NCI-H1105 (cell line): ENCODE measurements at regions not wholly inside any gene's neighbourhood (a gene's known extent, or its start where the extent isn't known, plus 50 kb on each side); places are given as distances from the start of the nearest gene placed in this dataset.
"Not testable (repeated sequence)": the region's sequence is repeated elsewhere in the genome, so short reads cannot be mapped to it uniquely, and the experiment has no call there.

ENCODE experiments used
- DNase-seq: peaks from one replicate; lab custom pipeline; 2025; lab: John Stamatoyannopoulos, UW

DNA sequence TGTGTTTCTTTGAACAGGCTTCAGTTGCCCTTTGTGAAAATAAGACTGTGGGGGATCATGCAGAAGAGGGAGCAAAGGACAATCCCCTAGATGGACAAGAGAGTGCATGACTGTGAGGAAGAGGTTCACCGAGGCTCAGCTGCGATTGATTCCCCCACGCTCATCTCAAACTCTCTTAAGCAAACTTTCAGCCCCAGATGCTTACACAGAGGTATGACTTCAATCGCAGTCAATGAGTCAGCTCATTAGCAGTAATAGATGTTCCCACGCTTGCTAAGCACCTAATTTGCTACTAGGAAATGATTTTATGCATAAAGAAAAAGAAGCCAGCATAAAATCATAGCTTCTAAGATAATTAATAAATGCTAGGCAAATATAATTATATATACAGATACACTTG lies 2256.1 kb upstream of the AGA start:
- DNase-seq = no peak

DNA sequence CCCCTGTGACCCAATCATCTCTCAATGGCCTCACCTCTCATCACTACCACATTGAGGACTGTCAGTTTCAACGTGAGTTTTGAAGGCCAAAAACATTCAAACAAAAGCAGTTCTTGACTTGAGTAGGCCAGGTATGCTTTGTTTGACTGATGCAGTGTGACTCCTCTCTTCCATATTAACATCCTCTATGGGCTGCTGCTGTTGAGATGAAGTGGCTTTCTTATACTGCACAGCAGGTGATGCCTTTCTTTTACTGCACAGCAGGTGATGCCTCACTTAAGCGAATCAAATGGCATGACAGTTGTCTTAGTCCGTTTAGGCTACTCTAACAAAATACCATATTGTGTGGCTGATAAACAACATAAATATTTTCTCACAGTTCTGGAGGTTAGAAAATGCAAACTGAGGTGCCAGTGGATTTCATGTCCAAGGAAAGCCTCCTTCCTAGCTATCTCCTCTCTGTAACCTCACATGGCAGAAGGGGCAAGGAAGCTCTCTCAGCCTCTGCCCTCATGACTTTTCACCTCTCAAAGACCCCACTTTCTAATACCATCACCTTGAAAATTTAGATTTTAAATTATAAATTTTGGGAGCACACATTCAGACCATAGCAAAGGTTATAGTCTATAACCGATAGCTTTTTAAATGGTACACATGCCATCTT lies 2267.9 kb upstream of the AGA start:
- DNase-seq = no peak

DNA sequence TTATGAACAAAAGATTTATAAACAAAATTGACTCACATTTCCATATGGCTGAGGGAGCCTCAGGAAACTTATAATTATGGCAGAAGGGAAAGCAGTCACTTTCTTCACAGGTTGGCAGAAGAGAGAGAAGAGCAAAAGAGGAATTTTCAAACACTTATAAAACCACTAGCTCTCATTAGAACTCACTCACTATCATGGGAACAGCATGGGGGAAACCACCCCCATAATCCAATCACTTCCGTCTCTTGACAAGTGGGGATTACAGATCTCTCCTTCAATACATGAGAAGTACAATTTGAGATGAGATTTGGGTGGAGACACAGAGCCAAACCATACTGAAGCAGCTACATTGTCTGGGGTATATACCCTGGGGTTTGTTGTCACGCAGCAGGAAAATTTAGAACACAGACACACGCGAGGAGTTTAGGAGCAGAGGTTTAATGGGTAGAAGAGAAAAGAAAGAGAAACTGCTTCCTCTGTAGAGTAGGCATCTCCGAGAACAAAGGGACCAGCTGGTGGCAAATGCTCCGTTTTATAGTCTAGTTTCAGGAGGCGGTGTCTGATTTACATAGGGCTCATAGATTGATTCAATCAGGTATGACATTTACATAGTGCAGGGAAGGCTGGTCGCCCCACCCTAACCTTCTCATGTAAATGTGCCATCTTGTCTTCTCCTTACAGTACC lies 2277.7 kb upstream of the AGA start:
- DNase-seq = no peak

GRCh38 chr4:179726491-179726890 lies 2284.3 kb upstream of the AGA start:
- not testable (repeated sequence) for DNase-seq

DNA sequence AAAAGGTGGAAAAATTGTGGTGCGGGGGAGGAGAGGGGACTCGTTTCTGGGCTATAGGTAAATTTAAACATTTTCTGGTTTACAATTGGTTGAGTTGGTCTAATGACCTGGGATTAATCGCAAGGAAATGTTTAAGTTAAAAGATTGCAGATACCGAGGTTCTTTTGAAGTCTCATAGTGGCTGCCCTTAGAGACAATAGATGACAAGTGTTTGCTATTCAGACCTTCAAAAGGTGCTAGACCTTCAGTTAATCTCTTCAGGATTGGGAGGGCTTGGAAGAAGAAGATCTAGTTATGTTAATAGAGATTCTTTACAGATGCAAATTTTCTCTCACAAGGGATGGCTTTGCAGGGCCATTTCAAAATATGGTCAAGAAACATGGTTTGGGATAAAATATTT lies 2286.1 kb upstream of the AGA start:
- no peak for DNase-seq

DNA sequence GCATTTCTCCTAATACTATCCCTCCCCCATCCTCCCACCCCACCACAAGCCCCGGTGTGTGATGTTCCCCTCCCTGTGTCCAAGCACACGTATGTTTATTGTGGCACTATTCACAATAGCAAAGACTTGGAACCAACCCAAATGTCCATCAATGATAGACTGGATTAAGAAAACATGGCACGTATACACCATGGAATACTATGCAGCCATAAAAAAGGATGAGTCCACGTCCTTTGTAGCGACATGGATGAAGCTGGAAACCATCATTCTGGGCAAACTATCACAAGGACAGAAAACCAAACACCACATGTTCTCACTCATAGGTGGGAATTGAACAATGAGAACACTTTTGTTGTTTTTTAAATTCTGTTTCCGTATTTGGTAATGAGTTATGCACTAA lies 2294.6 kb upstream of the AGA start:
- DNase-seq = not testable (repeated sequence)

DNA sequence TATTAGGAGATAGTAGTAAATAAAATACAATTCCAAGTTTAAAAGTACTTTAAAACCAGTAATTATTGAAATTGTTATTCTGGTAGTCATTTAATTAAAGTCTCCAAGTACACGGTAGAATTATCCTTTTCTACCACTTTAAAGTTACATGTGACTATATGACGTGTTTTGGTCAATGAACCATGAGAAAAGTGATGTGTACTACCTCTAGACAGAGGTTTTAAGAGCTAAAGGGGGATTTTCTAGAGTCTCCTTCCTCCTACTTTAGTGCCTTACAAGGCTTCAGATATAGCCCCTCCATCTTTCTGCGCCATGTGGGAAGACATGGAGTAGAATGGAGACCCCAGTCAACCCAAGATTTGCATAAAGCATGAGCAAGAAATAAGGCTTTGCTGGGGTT lies 2296.6 kb upstream of the AGA start:
- DNase-seq = no peak

- no peak for DNase-seq
Observed at GRCh38 chr4:179747218-179747910, 2305.1 kb upstream of the AGA start.

DNA sequence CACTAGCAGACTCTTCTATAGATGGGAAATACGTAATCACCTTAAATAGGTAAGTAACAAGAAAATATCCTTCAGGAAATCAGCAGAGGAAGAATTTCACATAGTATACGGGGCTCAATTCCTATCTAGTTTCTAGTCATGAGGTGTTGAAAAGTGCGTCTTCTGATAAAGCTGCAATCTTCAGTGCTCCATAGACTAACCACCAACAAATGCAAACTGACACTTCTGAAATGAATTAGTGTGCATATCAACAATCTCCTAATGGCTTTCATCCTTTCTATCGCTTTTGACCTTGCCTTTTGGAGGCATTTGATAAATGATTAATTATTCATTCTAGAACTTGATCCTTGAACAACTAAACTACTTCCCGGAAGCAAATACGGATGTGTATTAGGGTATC lies 2306.6 kb upstream of the AGA start:
- DNase-seq = no peak

DNA sequence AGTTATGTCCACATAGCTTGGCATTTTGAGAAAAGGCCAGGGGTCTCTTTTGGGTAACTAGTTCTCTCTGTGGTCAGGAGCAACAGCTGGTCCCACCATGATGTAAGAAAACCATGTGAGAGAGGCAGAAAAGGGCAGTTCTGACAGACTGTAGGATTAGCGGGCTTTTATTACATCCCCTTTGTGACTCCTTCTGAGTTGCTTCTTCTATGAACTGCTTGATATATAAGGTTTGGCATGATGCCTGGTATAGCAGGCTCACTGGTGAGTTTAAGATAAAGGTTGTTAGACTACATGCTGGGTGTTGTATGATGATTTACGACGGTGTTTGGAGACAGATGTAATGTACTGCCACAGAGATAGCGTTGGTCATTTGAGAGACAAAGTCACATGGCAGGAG lies 2308.1 kb upstream of the AGA start:
- DNase-seq = no peak

- DNase-seq = no peak
Observed at GRCh38 chr4:179751669-179752068, 2309.4 kb upstream of the AGA start.

DNA sequence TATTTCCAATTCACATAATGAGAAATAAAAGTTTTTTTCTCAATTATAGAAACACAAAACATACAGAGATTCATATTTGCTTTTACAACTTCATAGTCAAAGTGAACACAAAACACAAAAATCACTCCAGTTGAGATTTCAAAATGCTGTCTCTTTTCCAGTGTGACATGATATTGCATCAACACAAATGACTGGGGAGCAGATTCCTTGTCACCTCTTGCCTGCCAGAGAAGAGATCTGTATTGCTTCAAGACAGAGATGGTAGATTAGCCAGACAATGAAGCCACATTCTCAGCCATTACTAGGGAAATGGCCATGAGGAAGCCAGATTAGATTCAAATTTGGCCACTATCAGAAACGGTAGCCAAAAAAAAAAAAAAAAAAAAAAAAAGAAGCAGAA lies 2313.1 kb upstream of the AGA start:
- no peak for DNase-seq

GRCh38 chr4:179757641-179758040 lies 2315.4 kb upstream of the AGA start:
- no peak for DNase-seq

DNA sequence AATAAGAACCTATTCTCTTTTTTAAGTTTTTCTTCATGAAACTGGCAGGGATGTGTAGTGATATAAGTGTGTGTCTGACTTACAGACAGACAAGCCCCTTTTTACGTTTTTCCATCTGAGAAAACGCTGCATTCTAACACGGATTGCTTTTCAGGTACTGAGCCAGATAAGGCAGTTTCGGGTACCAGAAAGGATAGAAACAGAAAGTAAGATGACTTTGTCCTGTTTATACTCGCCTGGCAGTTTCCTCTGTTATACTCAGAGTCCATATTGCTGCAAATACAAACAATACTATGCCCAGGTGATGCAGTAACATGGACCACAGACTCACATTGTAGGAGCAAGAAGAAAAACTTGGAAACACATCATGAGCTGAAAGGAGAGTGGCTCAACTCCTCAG lies 2320.6 kb upstream of the AGA start:
- DNase-seq = no peak

GRCh38 chr4:179766938-179767337 lies 2324.7 kb upstream of the AGA start:
- DNase-seq = no peak

- DNase-seq = no peak
Observed at GRCh38 chr4:179768996-179769395, 2326.8 kb upstream of the AGA start.

DNA sequence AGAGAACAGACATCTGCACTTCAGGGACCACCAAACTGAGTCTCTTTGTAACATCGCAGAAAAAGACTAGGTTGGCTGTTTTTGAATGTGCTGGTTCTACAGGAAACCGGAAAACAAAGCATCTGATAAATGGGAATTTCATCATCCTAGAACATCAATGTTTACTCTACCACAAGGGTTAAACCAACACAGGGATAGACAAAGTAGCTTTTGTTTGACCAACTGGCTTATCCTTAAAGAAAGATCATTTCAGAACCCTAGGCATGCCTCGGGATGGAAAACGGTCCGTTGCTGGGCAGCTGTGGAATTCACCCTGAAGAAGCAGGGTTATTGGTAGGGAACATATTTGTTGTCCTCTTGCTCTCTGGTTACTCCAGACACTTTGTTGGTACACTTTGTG lies 2355.5 kb upstream of the AGA start:
- no peak for DNase-seq

DNA sequence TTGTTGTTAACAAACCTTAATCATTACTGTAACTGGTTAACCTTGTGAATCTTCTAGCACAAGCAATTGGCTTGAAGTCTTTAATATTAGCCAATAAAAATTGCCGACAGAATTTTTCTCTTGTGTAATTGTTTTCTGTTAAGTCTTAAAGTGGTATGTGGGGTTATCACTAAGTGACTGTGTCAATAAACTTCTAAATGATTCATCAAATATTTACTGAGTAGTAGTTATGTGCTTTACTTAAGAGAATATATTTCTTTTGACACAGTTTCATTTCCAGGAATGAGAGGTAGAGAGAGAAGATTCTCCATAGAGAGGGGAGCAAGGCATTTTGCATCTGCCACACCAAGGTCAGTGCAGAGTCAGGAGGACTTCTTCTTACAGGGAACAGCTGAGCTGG lies 2361.6 kb upstream of the AGA start:
- DNase-seq = no peak

GRCh38 chr4:179804440-179804839 lies 2362.2 kb upstream of the AGA start:
- DNase-seq = no peak

- no peak for DNase-seq
Observed at GRCh38 chr4:179817317-179817716, 2375.1 kb upstream of the AGA start.

GRCh38 chr4:179823342-179823741 lies 2381.1 kb upstream of the AGA start:
- DNase-seq = no peak

GRCh38 chr4:179831274-179831673 lies 2389.0 kb upstream of the AGA start:
- no peak for DNase-seq
